ENCODE measurements at regions not wholly inside any gene's neighbourhood (a gene's known extent, or its start where the extent isn't known, plus 50 kb on each side); places are given as distances from the start of the nearest gene placed in this dataset.
"Not testable (repeated sequence)": the region's sequence is repeated elsewhere in the genome, so short reads cannot be mapped to it uniquely, and the experiment has no call there.

GRCh38 chrX:45571453-45571852 lies 370.8 kb upstream of the DIPK2B start:
- no peak for DNase-seq (ENCODE audit: low read depth)

DNA sequence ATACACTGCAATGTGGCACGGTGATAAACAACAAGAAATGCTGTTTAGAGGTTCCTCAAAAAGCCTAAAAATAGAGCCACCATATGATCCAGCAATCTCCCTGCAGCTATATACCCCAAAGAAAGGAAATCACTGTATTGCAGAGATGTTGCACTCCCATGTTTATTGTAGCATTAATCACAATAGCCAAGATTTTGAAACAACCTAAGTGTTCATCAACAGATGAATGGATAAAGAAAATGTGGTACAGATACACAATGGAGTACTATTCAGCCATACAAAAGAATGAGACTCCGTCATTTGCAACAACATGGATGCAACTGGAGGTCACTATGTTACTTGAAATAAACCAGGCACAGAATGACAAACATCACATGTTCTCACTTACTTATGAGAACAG lies 365.8 kb upstream of the DIPK2B start:
- no peak for DNase-seq (ENCODE audit: low read depth)

DNA sequence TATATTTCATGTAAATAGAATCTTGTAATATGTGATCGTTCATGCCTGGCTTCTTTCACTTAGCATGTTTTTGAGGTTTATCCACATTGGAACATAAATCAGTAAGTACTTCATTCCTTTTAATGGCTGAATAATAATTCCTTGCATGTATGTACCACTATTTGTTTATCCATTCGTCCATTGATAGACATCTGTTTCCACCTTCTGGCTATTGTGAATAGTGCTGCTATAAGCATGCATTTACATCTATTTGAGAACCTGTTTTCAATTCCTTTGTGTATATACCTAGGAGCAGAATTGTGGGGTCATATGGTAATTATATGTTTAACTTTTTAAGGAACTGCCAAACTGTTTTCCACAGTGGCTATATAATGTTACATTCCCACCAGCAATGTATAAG lies 356.7 kb upstream of the DIPK2B start:
- no peak for DNase-seq (ENCODE audit: low read depth)

DNA sequence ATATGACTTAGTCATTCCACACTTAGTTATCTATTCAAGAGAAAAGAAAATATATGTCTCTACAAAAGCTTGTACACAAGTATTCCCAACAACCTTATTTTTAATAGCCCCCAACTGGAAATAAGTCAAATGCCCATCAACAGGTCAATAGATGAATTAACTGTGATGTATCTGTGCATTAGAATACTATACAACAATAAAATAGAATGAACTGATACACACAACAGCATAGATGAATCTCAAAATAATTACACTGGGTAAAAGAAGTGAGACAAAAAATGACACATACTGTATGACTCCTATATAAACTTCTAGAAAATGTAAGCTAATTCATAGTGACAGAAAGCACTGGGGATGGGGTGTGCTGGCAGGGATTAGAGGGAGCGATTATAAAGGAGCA lies 354.1 kb upstream of the DIPK2B start:
- no peak for DNase-seq (ENCODE audit: low read depth)

- DNase-seq (ENCODE audit: low read depth), result no peak
Measured at GRCh38 chrX:45553417-45553816, 352.7 kb upstream of the DIPK2B start.

DNA sequence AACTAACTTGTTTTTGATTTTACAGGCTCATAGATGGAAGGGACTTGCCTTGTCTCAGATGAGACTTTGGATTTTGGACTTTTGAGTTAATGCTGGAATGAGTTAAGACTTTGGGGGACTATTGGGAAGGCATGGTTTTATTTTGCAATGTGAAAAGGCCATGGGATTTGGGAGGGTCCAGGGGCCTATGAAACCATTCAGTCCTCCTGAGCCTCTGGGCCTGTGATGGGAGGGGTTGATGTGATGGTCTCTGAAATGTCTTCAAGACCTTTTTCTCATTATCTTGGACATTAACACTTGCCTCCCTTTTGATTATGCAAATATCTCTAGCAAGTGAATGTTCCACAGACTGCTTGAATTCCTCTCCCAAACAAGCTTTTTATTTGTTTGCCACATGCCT lies 346.0 kb upstream of the DIPK2B start:
- not testable (repeated sequence) for DNase-seq (ENCODE audit: low read depth)

- no peak for DNase-seq (ENCODE audit: low read depth)
Measured at GRCh38 chrX:45540181-45540580, 339.5 kb upstream of the DIPK2B start.

GRCh38 chrX:45537936-45538335 lies 337.3 kb upstream of the DIPK2B start:
- no peak for DNase-seq (ENCODE audit: low read depth)

- no peak for DNase-seq (ENCODE audit: low read depth)
Measured at GRCh38 chrX:45527834-45528233, 327.2 kb upstream of the DIPK2B start.

GRCh38 chrX:45524805-45525204 lies 324.1 kb upstream of the DIPK2B start:
- no peak for DNase-seq (ENCODE audit: low read depth)

- no peak for DNase-seq (ENCODE audit: low read depth)
Measured at GRCh38 chrX:45524296-45524695, 323.6 kb upstream of the DIPK2B start.

GRCh38 chrX:45518552-45518951 lies 317.9 kb upstream of the DIPK2B start:
- DNase-seq (ENCODE audit: low read depth), result no peak

DNA sequence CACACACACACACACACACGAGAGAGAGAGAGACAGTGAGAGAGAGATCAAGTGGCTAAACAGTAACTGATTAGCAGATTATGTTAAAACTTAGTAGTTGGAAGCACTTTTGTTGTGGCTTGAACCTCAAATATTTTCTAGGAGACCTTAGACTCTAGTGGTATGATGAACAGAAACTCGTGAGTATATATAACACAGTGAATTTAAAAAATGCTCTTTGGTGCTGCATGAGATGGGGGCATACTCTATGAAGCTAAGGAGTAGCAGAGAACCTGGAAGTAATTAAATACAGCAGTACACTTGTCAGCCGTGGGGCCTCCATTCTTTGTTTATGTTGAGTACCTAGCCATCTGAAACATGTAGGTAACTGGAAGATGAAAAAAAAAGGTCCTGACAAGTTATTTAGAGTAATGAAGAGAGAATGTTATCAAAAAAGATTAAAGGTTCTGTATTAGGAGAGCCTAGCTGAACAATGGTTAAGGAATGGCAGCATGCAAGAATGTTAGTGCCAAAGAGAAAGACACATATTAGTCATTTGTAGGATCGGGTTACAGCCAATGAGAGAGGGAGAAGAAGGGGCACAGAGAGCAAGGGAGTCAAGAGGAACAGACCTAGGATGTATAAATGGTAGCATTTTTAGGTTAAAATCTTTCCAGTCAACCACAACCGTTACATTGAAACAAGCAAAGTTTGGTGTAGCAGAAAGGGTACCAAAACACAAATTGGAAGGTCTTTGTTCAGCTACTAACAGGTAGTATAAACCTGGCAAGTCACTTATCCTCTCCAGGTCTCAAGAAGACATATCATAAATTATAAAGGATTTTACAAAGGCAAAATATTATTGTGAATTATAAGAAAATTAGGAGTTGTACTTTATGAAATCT lies 316.7 kb upstream of the DIPK2B start:
- no peak for DNase-seq (ENCODE audit: low read depth)

GRCh38 chrX:45515262-45516215 lies 314.9 kb upstream of the DIPK2B start:
- DNase-seq (ENCODE audit: low read depth), result no peak

DNA sequence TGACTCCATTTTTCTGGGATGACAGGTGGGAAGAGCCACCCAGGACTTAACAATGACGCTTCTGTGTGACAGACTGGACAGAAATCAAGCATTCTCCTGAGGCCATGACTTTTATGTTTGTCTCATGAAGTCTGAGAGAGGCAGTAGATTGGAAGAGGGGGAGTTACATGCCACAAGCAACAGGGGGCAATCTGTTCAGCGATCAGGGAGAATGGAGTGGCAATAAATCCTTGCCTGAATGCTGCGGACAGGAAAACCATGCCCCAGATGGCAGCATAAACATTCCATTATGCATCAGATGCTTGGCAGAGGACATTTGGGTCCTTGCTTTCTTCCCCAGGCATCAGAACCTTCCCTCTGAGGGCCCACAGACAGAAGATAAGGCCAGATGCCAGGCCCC lies 312.4 kb upstream of the DIPK2B start:
- DNase-seq (ENCODE audit: low read depth), result no peak

GRCh38 chrX:45508454-45508853 lies 307.8 kb upstream of the DIPK2B start:
- no peak for DNase-seq (ENCODE audit: low read depth)

GRCh38 chrX:45506149-45506730 lies 305.6 kb upstream of the DIPK2B start:
- DNase-seq (ENCODE audit: low read depth), result no peak

DNA sequence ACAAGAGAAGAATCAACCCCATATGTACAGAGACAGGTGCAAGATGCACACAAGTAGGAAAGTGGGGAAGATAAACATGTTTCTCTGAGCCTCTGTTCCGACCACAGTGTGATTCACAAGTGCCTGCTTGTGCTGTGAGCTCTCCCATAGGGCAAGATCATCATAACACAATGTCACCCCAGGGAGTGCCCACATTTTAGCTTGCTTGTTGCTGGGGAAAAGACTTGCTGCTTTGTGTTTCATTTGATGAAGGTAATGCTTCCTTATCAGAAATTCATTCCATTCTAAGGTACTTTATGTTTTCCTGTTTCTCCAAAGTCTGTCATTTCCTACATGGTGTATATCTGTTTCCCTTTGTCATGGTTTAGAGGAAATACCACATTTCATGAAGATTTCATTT lies 304.5 kb upstream of the DIPK2B start:
- no peak for DNase-seq (ENCODE audit: low read depth)

GRCh38 chrX:45503787-45504362 lies 303.2 kb upstream of the DIPK2B start:
- DNase-seq (ENCODE audit: low read depth), result not testable (repeated sequence)

GRCh38 chrX:45502396-45502795 lies 301.7 kb upstream of the DIPK2B start:
- no peak for DNase-seq (ENCODE audit: low read depth)

DNA sequence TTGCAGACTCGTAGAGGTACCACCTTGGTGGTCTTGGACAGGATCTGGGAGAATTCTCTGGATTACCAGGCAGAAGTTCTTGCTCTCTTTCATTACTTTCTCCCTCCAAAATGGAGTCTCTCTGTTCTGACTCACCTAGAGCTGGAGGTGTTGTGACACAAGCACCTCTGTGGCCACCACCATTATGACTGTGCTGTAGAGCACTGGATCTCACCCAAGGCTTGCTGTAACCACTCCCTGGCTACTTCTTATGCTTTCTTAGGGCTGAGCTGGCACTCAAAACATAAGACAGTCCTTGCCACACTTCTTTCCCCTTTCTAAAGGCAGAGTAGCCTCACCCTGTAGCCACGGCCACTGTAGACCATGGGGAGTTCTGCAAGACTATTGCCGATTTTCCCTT lies 296.6 kb upstream of the DIPK2B start:
- DNase-seq (ENCODE audit: low read depth), result no peak

DNA sequence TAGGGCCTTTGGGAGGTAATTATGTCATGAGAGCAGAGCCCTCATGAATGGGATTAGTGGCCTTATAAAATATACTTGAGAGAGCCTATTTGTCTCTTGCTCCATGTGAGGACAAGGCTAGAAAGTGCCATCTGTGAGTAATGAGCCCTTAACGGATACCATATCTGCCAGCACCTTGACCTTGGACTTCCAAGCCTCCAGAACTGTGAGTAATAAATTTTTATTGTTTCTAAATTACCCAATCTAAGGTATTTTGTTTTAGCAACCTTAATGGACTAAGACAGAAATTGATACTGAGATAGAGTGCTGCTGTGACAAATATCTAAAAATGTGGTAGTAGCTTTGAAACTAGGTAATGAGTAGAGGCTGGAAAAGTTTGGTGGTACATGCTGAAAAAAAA lies 285.0 kb upstream of the DIPK2B start:
- no peak for DNase-seq (ENCODE audit: low read depth)

Data from T-helper 22 cell (primary cell).